ENCODE measurements at regions not wholly inside any gene's neighbourhood (a gene's known extent, or its start where the extent isn't known, plus 50 kb on each side); places are given as distances from the start of the nearest gene placed in this dataset.
"Not testable (repeated sequence)": the region's sequence is repeated elsewhere in the genome, so short reads cannot be mapped to it uniquely, and the experiment has no call there.

GRCh38 chr6:85236636-85237035 is 213.2 kb upstream of the NT5E start:
- DNase-seq, result peak; percentile 46
- no peak overlapping the region for H3K56ac ChIP-seq (ENCODE audit: extremely low read depth, insufficient read depth, low read length)
- no peak overlapping the region for H3K27ac ChIP-seq (ENCODE audit: insufficient read depth, low read length)
- H2AFZ ChIP-seq (replicated peaks; ENCODE audit: low read length, poor library complexity), result no peak overlapping the region
- no peak overlapping the region for H2BK5ac ChIP-seq (ENCODE audit: low read depth, low read length, poor library complexity, severe bottlenecking)
- no peak overlapping the region for H4K5ac ChIP-seq (ENCODE audit: low read depth, low read length)
- no peak overlapping the region; the same call in 1 of the 2 replicates for H3K4me2 ChIP-seq (ENCODE audit: low read depth, low read length)
- no peak for TF ChIP-seq NFE2L2 (IDR thresholded peaks at IDR 0.05; ENCODE audit: low read depth, low read length)
- TF ChIP-seq POLR2A (IDR thresholded peaks at IDR 0.05; ENCODE audit: low read depth, low read length), result no peak
- no peak for TF ChIP-seq MAFK (IDR thresholded peaks at IDR 0.05; ENCODE audit: low read depth, low read length)
- no peak for TF ChIP-seq CEBPB (IDR thresholded peaks at IDR 0.05; ENCODE audit: low read depth, low read length)
- TF ChIP-seq BHLHE40 (IDR thresholded peaks at IDR 0.05; ENCODE audit: low read depth, low read length), result no peak
- no peak for TF ChIP-seq CHD1 (IDR thresholded peaks at IDR 0.05; ENCODE audit: low read depth, low read length)
- TF ChIP-seq SMC3 (IDR thresholded peaks at IDR 0.05; ENCODE audit: low read depth, low read length), result no peak
- TF ChIP-seq, protein P1, sequence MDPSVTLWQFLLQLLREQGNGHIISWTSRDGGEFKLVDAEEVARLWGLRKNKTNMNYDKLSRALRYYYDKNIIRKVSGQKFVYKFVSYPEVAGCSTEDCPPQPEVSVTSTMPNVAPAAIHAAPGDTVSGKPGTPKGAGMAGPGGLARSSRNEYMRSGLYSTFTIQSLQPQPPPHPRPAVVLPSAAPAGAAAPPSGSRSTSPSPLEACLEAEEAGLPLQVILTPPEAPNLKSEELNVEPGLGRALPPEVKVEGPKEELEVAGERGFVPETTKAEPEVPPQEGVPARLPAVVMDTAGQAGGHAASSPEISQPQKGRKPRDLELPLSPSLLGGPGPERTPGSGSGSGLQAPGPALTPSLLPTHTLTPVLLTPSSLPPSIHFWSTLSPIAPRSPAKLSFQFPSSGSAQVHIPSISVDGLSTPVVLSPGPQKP (IDR thresholded peaks at IDR 0.05; ENCODE audit: borderline replicate concordance, low read depth, low read length), result no peak
- TF ChIP-seq MXI1 (IDR thresholded peaks at IDR 0.05; ENCODE audit: borderline replicate concordance, low read depth, low read length), result no peak
- H2BK120ac ChIP-seq (ENCODE audit: low read depth, low read length), result 0 out of 2 replicates have a peak overlapping the region, but pooled peaks have one; percentile 6
- no peak overlapping the region for H3K4ac ChIP-seq (ENCODE audit: low read depth, low read length)
- ATAC-seq (ENCODE audit: low read depth), result no peak
- no peak overlapping the region for H3K4me3 ChIP-seq (ENCODE audit: insufficient read depth, low read depth, low read length)
- no peaks in the 10 kb centered on the region for H3K9me3 ChIP-seq (ENCODE audit: control insufficient read depth, insufficient read depth, low read length)
- no CpG with 5 or more reads among the region's 3 CpGs for WGBS, 2 experiments (ENCODE audit: extremely low coverage in 2 of 2, insufficient read length in 1 of 2)
- H4K20me1 ChIP-seq (ENCODE audit: insufficient read depth, low read length), result no peaks in the 10 kb centered on the region; the same call in 1 of the 2 replicates
- no peak overlapping the region for H2BK20ac ChIP-seq (ENCODE audit: low read depth, low read length)
- no peak overlapping the region for H4K91ac ChIP-seq (ENCODE audit: insufficient read depth, low read depth, low read length)
- no peak overlapping the region for H2AK9ac ChIP-seq (replicated peaks; ENCODE audit: low read depth, low read length, poor library complexity)
- no peak overlapping the region for H3K14ac ChIP-seq (replicated peaks; ENCODE audit: low read depth, low read length)
- intact Hi-C loops (cut with micrococcal nuclease), result no loop called here
- H3K27me3 ChIP-seq (ENCODE audit: control insufficient read depth, insufficient read depth, low read length), result no peaks in the 10 kb centered on the region
- H3K23ac ChIP-seq (ENCODE audit: low read depth, low read length), result no peak overlapping the region
- POLR2A ChIA-PET (ENCODE audit: unreplicated experiment), result no interaction called here
- no TSS peak for BruUV-seq (replicated peaks)
- no peak overlapping the region for H2BK15ac ChIP-seq (ENCODE audit: low read depth, low read length)
- no peak overlapping the region for H2AK5ac ChIP-seq (ENCODE audit: low read depth, low read length)
- no peak overlapping the region; the same call in 1 of the 2 replicates for H3K18ac ChIP-seq (ENCODE audit: low read depth, low read length)
- H3K9me1 ChIP-seq (ENCODE audit: insufficient read depth, low read length), result peaks cover 2% of the 10 kb centered on the region; the same call in 1 of the 2 replicates
- CTCF ChIA-PET, result no interaction called here
- peaks cover 3% of the 10 kb centered on the region; the same call in 1 of the 2 replicates for H3K4me1 ChIP-seq (ENCODE audit: control insufficient read depth, insufficient read depth, low read length)
- in situ Hi-C loops (cut with MboI; ENCODE audit: low sequenced_read_pairs), result no loop called here
- H3K36me3 ChIP-seq (ENCODE audit: control insufficient read depth, insufficient read depth, low read length), result no peaks in the 10 kb centered on the region
- H4K8ac ChIP-seq (ENCODE audit: low read depth in 2 of 2, low read length in 2 of 2), result 0 out of 4 replicates have a peak overlapping the region, but pooled peaks of 1 of the 2 experiments have one; percentile 14
- dilution Hi-C loops (cut with HindIII; ENCODE audit: low sequenced_read_pairs, unreplicated experiment), result no loop called here
- H3K9ac ChIP-seq (ENCODE audit: low read depth, low read length), result no peak overlapping the region
- H3K79me1 ChIP-seq (ENCODE audit: low read depth in 1 of 2, low read length in 2 of 2), result no peaks in the 10 kb centered on the region

GRCh38 chr6:85227345-85227744 is 222.5 kb upstream of the NT5E start:
- in situ Hi-C loops (cut with MboI; ENCODE audit: low sequenced_read_pairs); dilution Hi-C loops (cut with HindIII; ENCODE audit: low sequenced_read_pairs, unreplicated experiment); H3K79me1 ChIP-seq (ENCODE audit: low read depth in 1 of 2, low read length in 2 of 2); BruUV-seq (replicated peaks); H2BK15ac ChIP-seq (ENCODE audit: low read depth, low read length); H3K18ac ChIP-seq (ENCODE audit: low read depth, low read length); H4K20me1 ChIP-seq (ENCODE audit: insufficient read depth, low read length); CTCF ChIA-PET; POLR2A ChIA-PET (ENCODE audit: unreplicated experiment); H3K23ac ChIP-seq (ENCODE audit: low read depth, low read length); H4K8ac ChIP-seq (ENCODE audit: low read depth in 2 of 2, low read length in 2 of 2); H3K27me3 ChIP-seq (ENCODE audit: control insufficient read depth, insufficient read depth, low read length); H3K4me1 ChIP-seq (ENCODE audit: control insufficient read depth, insufficient read depth, low read length); H4K91ac ChIP-seq (ENCODE audit: insufficient read depth, low read depth, low read length); H3K9ac ChIP-seq (ENCODE audit: low read depth, low read length); DNase-seq; H3K36me3 ChIP-seq (ENCODE audit: control insufficient read depth, insufficient read depth, low read length); H3K4me3 ChIP-seq (ENCODE audit: insufficient read depth, low read depth, low read length); H2AK5ac ChIP-seq (ENCODE audit: low read depth, low read length); H3K9me3 ChIP-seq (ENCODE audit: control insufficient read depth, insufficient read depth, low read length); H2AK9ac ChIP-seq (replicated peaks; ENCODE audit: low read depth, low read length, poor library complexity); H2BK20ac ChIP-seq (ENCODE audit: low read depth, low read length); intact Hi-C loops (cut with micrococcal nuclease); H3K4me2 ChIP-seq (ENCODE audit: low read depth, low read length); H3K9me1 ChIP-seq (ENCODE audit: insufficient read depth, low read length); ATAC-seq (ENCODE audit: low read depth); H3K4ac ChIP-seq (ENCODE audit: low read depth, low read length); H2BK5ac ChIP-seq (ENCODE audit: low read depth, low read length, poor library complexity, severe bottlenecking); H2AFZ ChIP-seq (replicated peaks; ENCODE audit: low read length, poor library complexity); H3K27ac ChIP-seq (ENCODE audit: insufficient read depth, low read length); H3K14ac ChIP-seq (replicated peaks; ENCODE audit: low read depth, low read length); H4K5ac ChIP-seq (ENCODE audit: low read depth, low read length); H2BK120ac ChIP-seq (ENCODE audit: low read depth, low read length); H3K56ac ChIP-seq (ENCODE audit: extremely low read depth, insufficient read depth, low read length): not testable (repeated sequence)
- no CpG with 5 or more reads among the region's 1 CpG for WGBS, 2 experiments (ENCODE audit: extremely low coverage in 2 of 2, insufficient read length in 1 of 2)

All from IMR-90 (cell line).